IgD-negative memory B cell (primary cell): ENCODE measurements at regions not wholly inside any gene's neighbourhood (a gene's known extent, or its start where the extent isn't known, plus 50 kb on each side); places are given as distances from the start of the nearest gene placed in this dataset.
A peak's percentile ranks its signal among the peaks of the same experiment; 100 is the strongest.

Experiments
- H3K27ac Mint-ChIP-seq, 3 donors: one replicate each; pipeline ENCODE4 v1.8.0; 2020 to 2022; ENCODE audit warnings: mild to moderate bottlenecking in 3 of 3, mixed read lengths in 3 of 3, moderate library complexity in 1 of 3
- H3K27me3 Mint-ChIP-seq: one replicate; pipeline ENCODE4 v1.8.0; 2021; ENCODE audit warnings: mixed read lengths
- H3K36me3 Mint-ChIP-seq: one replicate; pipeline ENCODE4 v1.8.0; 2020; ENCODE audit warnings: mild to moderate bottlenecking, mixed read lengths
- H3K4me1 Mint-ChIP-seq, 3 donors: one replicate each; pipeline ENCODE4 v1.8.0; 2020 to 2022; ENCODE audit warnings: mixed read lengths in 3 of 3, mild to moderate bottlenecking in 1 of 3
- H3K4me3 Mint-ChIP-seq, 4 donors: one replicate each; pipeline ENCODE4 v1.8.0; 2020 to 2022; ENCODE audit warnings: mild to moderate bottlenecking in 4 of 4, mixed read lengths in 4 of 4, moderate library complexity in 3 of 4
- H3K9me3 Mint-ChIP-seq, 3 donors: one replicate each; pipeline ENCODE4 v1.8.0; 2020 to 2021; ENCODE audit warnings: mixed read lengths in 3 of 3, mild to moderate bottlenecking in 1 of 3

DNA sequence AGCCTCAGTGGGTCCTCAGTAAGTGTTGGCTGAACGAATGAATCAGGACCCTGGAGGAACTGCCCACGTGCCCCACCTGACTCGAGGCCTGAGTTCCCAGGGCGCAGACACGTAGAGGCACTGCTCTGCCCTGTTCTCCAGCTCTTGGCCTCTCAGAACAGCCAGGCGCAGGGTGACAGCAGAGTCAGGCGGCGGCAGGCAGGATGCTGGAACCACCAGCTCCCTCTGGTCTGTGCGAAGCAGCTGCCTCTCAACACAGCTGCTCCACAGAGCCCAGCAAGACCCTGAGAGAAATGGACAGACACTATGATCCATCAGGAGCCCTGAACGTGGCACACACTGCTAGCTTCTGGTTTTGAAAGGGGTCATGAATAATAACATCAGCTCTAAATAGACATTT, 53.1 kb upstream of the BCO1 start:
- peaks cover 0 to 1% (median 0%) of the 10 kb centered on the region in 3 donors for H3K4me1 Mint-ChIP-seq
- no peak overlapping the region for H3K4me3 Mint-ChIP-seq
- no peaks in the 10 kb centered on the region for H3K36me3 Mint-ChIP-seq
- H3K9me3 Mint-ChIP-seq: no peaks in the 10 kb centered on the region
- no peak overlapping the region for H3K27ac Mint-ChIP-seq
- peaks cover 5% of the 10 kb centered on the region for H3K27me3 Mint-ChIP-seq

DNA sequence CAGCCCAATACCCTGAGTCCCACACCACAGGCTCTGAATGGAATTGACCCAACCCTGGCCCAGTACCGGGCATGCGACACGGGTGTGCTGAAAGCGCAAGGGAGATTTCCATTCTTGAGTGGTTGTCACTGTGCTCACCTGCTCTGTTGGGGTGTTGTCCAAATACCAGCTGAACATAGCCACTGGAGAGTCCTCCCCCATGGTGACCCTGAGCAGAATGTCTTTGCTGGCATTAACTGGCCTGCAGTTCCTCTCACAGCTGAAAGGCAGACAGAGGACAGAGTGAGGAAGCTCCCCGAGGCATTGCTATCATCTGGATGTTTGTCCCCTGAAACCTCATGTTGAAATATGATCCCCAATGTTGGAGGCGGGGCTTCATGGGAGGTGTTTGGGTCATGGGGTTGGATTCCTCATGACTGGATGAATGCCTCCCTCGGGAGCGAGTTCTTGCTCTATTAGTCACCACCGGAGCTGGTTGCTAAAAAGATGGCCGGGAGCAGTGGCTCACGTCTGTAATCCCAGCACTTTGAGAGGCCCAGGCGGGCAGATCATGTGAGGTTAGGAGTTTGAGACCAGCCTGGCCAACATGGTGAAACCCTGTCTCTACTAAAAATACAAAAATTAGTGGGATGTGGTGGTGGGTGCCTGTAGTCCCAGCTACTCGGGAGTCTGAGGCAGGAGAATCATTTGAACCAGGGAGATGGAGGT, 57.3 kb upstream of the BCO1 start:
- Mint-ChIP-seq H3K4me1 (no peaks in the 10 kb centered on the region), H3K36me3 (no peaks in the 10 kb centered on the region), H3K27ac (peak overlapping the region in 1 of 3 donors; percentile 80), H3K9me3 (no peaks in the 10 kb centered on the region), H3K4me3 (no peak overlapping the region), H3K27me3 (peaks cover 6% of the 10 kb centered on the region)

DNA sequence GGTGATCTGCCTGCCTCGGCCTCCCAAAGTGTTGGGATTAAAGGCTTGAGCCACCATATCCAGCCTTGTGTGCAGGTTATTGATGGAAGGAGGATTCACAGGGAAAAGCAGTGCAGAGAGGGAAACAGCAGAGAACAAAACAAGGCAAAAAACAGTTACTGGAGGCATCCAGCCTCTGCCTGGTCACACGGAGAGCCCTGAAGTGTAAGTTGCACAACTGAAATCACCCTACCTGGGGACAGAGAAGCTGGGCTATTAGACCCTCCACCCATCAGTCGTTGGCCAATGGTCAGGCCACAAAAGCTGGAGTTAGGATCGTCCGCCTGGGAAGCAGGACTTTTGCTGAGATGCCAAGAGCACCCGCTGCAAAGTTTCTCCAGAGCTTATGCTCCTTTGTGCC, 57.9 kb upstream of the BCO1 start:
- peaks cover 6% of the 10 kb centered on the region for H3K27me3 Mint-ChIP-seq

DNA sequence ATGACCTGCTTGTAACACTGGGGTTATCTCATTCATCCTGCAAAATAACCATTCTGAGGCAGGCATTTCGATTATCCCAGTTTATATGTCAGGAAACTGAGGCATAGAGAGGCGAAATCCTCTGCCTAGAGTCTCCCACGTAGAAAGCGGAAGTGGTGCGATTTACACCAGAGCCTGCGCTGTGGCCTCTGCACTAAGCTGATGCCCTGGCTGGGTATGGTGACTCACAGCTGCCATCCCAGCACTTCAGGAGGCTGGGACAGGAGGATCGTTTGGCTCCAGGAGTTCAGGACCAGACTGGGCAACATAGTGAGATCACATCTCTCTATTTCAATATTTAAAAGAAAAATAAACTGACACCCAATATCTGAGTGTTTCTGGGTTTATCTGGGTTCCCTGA, 59.3 kb upstream of the BCO1 start:
- Mint-ChIP-seq H3K4me3 (no peak overlapping the region), H3K27me3 (peaks cover 6% of the 10 kb centered on the region), H3K4me1 (no peaks in the 10 kb centered on the region), H3K27ac (no peak overlapping the region), H3K9me3 (no peaks in the 10 kb centered on the region), H3K36me3 (no peaks in the 10 kb centered on the region)

More for the DNA sequence above, 57.9 kb upstream of the BCO1 start:
- Mint-ChIP-seq H3K9me3 (no peaks in the 10 kb centered on the region), H3K27ac (no peak overlapping the region), H3K4me3 (no peak overlapping the region), H3K4me1 (no peaks in the 10 kb centered on the region), H3K36me3 (no peaks in the 10 kb centered on the region)

DNA sequence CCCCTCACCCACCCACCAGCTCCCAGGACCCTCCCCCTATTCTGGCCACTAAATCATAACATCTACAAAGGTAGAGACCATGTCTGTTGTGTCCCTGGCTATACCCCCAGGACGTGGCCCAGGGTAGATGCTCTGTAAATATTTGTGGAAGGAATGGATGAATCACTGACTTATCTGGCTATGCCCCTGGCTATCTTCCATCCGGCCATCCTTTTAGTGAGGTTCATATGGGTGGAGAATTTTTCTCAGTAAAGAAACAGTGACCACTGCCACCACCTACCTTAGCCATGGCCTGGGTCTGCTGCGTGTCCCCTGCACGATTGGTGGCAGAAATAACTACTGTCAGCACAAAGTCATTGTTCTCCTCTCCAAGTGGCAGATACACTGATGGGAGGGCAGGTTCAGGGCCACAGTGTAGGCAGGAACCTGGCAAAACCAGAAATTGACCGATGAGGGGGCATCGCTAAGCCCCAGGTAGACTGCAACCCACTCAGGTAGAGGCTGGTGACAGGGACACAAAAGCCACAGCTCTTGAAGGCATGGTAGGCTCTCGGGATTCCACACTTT, 63.1 kb upstream of the BCO1 start:
- Mint-ChIP-seq H3K27ac (no peak overlapping the region), H3K36me3 (peaks cover 3% of the 10 kb centered on the region), H3K27me3 (peaks cover 9% of the 10 kb centered on the region), H3K9me3 (peaks cover 0 to 2% (median 0%) of the 10 kb centered on the region in 3 donors), H3K4me3 (no peak overlapping the region), H3K4me1 (peaks cover 0 to 2% (median 0%) of the 10 kb centered on the region in 3 donors)

DNA sequence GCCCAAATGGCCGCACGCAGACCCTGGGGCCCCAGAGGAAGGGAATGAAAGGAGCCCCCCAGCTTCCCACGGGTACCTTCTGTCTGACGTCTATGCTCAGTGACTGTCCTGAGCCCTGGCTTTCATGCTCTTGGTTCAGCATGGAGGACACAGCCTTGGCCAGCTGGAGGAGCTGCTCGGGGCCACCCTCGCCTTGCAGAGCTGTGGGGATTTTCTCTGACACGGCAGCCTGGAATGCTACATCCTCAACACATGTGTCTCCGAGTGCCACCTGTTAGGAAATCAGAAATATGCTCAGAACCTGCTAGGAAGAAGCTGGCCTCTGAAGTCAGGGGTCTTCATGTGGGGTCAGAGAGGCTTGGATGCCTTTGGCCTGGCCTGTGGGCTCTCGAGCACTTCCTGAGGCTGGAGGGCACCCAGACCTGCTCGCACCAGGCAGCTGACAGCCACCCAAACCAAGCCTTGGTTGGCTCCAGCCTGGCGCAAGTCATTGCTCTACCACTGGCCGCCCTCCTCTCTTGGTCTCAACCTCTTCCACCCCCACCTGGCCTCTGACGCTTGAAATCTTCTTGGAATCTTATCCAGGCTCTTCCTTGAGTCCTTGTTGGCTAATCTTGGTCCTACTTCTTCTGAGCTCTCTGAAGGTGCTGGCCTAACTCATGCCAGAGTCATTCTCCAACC, 63.7 kb upstream of the BCO1 start:
- Mint-ChIP-seq H3K4me3 (no peak overlapping the region), H3K36me3 (peaks cover 3% of the 10 kb centered on the region), H3K4me1 (peaks cover 0 to 2% (median 0%) of the 10 kb centered on the region in 3 donors), H3K9me3 (peaks cover 0 to 2% (median 0%) of the 10 kb centered on the region in 3 donors), H3K27me3 (peaks cover 9% of the 10 kb centered on the region), H3K27ac (no peak overlapping the region)

DNA sequence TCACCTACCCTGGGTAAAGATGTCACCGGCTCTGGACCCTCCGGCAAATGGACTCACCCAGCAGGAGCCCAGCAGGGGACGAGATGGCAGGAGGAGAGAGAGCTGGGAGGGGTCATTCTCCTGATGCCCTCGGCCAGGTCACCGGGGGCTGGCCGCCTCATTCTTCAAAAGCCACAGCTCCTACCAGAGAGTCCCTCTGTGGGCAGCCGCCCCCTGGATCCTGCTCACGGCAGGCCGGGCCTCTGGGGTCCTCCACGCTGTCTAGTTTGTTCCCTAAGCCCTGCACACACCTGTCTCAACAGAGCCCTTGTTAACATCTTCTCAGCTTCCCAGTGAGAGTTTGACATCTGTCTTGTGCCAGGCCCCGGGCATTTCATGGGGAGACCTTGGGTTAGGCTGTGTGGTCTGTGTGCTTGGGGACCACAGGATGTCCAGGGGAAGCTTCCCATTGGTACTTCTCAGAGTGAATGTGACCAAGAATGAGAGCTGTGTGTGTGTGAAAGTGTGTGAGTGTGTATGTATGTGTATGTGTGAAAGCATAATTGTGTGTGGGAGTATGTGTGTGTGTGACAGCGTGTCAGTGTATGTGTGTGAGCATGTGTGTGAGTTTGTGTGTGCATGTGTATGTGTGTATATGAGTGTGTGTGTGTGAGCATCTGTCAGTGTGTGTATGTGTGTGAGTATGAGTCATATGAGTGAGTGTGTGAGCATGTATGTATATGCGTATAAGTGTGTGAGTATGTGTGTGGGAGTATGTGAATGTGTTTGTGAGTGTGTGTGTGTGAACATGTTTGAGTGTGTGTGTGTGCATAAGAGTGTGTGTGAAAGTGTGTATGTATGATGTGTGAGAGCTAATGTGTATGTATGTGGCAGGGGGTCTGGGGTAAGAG, 65.5 kb upstream of the BCO1 start:
- peaks cover 3% of the 10 kb centered on the region for H3K36me3 Mint-ChIP-seq
- H3K27ac Mint-ChIP-seq: no peak overlapping the region
- H3K9me3 Mint-ChIP-seq: peaks cover 0 to 4% (median 0%) of the 10 kb centered on the region in 3 donors
- H3K4me1 Mint-ChIP-seq: peaks cover 0 to 2% (median 0%) of the 10 kb centered on the region in 3 donors
- H3K27me3 Mint-ChIP-seq: peaks cover 9% of the 10 kb centered on the region
- H3K4me3 Mint-ChIP-seq: no peak overlapping the region

DNA sequence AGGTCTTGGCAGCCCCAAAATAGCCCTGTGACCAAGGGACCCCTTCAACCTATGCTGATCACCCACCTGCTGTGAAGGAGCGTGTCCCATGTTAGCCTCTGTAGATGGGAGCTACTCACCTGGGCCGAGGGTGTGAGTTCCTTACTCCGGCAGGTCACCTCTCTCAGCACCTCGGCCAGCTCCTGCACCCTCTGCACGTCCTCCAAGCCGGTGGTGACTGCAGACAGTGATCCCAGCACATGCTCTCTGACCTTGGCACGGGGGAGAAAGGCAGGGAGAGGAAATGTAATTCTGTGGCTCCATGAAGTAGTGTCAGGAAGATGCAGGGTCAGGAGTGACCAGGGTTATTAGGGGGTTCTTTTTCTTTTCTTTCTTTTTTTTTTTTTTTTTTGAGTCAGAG, 67.7 kb upstream of the BCO1 start:
- Mint-ChIP-seq H3K27ac (no peak overlapping the region), H3K9me3 (peaks cover 0 to 4% (median 0%) of the 10 kb centered on the region in 3 donors), H3K4me1 (peaks cover 0 to 2% (median 1%) of the 10 kb centered on the region in 3 donors), H3K36me3 (peaks cover 3% of the 10 kb centered on the region), H3K4me3 (no peak overlapping the region), H3K27me3 (peaks cover 3% of the 10 kb centered on the region)

DNA sequence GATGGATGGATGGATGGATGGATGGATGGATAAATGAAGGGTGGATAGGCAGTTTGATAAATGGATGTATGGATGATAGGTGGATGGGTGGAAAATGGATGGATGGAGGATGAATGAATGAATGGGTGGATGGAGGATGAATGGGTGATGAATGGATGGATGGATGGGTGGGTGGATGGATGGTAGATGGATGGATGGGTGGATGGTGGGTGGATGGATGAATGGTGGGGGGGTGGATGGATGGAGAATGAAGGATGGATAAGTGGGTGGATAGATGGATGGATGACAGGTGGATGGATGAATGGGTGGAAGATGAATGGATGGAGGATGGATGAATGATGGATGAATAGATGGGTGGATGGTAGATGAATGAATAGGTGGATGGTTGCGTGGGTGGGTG, 70.1 kb upstream of the BCO1 start:
- Mint-ChIP-seq H3K36me3 (peaks cover 3% of the 10 kb centered on the region), H3K27ac (no peak overlapping the region), H3K9me3 (peaks cover 0 to 4% (median 0%) of the 10 kb centered on the region in 3 donors), H3K27me3 (peaks cover 4% of the 10 kb centered on the region), H3K4me1 (peaks cover 0 to 2% (median 1%) of the 10 kb centered on the region in 3 donors), H3K4me3 (no peak overlapping the region)

DNA sequence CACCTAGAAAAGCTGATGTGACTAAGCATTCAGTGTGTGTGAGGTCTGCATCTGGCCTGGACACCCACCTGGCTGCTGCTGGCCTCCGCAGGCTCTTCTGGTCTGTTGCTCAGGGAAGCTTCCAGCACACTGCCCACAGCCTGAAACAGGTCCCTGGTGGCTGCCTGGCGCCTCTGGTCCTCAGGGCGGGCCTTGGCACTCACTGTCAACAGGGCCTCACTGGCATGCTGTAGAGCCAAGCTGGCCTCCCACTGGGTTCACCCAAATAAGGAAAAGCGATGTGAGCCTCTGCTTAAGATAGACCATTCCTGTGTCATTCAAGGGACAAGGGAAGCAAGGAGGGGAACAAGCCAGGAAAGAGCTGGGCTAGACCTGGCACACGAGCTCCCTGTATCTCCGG, 70.6 kb upstream of the BCO1 start:
- Mint-ChIP-seq H3K27me3 (peaks cover 4% of the 10 kb centered on the region), H3K4me3 (no peak overlapping the region), H3K36me3 (peaks cover 3% of the 10 kb centered on the region), H3K9me3 (peaks cover 0 to 4% (median 0%) of the 10 kb centered on the region in 3 donors), H3K27ac (no peak overlapping the region), H3K4me1 (peaks cover 0 to 1% (median 0%) of the 10 kb centered on the region in 3 donors)

DNA sequence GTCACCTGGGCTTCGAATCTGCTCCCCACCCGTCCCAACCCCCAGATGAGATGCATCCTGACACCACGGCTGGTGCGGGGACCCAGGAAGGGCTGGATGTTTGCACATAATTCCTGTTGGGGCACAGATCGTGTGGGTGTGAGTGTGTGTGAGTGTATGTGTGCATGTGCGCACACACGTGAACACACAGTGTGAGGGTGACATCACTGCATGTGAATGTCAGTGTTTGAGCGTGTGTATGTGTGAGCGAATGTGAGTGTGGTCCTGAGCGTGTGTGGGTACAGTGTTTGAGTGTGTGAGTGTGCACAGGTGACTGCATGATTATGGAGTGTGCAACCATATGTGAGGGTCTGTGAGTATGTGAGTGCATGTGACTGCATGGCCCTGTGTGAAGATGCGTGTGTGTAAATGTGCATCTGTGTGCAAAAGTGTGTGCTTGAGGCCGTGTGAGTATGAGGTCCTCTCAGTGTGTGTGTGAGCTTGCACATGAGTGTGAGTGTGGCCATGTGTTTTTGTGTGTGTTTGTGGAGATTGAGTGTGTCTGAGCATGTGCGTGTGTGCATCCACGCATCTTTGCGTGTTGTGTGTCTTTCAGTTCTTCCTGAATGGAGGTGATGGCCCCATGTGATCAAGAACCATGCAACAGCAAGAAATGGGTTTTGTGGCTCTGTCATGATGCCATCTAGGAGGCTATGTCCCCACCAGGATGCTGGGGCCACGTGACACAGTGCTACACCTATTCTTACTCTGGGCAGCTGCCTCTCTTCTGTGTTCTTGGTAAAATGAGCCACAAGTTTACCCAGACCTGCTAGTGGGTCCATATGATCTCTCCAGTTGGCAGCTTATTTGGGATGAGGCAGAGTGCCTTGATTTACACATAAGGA, 70.5 kb upstream of the GCSH start:
- Mint-ChIP-seq H3K36me3 (peaks cover 3% of the 10 kb centered on the region), H3K27ac (no peak overlapping the region), H3K9me3 (peaks cover 0 to 4% (median 0%) of the 10 kb centered on the region in 3 donors), H3K27me3 (peaks cover 4% of the 10 kb centered on the region), H3K4me1 (peaks cover 0 to 1% (median 0%) of the 10 kb centered on the region in 3 donors), H3K4me3 (no peak overlapping the region)

DNA sequence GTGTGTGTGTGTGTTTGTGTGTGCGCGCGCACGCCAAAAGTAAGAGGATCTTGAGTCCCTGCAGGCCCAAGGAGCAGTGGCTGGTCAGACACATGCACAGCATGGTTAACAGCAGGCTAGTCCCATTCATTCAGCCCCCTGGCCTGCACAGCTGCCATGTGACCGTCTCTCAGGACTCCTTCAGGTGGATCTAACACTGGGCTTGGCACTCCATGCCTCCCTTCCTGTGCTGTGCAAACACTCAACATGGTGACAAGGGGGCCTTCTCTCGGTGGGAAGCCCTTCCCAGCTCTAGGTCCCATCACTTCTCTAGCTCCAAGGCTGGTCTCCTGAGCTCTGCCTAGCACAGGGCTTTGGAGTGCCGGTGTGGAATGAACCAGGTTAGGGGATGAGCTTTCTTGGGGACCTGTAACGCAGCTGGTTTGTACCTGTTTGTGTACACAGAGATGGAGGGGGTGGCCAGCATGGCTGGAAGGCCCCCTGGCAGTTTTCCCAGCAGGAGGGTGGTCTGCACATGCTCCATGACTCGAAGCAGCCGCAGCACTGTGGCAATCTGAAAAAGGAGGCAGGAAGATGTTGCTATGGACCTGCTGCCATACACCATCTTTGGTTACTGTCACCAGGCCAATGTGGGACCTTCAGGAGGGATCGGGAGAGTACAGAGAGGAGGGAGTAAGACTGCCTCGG, 69.4 kb upstream of the GCSH start:
- Mint-ChIP-seq H3K9me3 (peaks cover 0 to 2% (median 0%) of the 10 kb centered on the region in 3 donors), H3K4me3 (no peak overlapping the region), H3K27ac (no peak overlapping the region), H3K27me3 (peaks cover 1% of the 10 kb centered on the region), H3K36me3 (no peaks in the 10 kb centered on the region), H3K4me1 (peaks cover 0 to 1% (median 0%) of the 10 kb centered on the region in 3 donors)

DNA sequence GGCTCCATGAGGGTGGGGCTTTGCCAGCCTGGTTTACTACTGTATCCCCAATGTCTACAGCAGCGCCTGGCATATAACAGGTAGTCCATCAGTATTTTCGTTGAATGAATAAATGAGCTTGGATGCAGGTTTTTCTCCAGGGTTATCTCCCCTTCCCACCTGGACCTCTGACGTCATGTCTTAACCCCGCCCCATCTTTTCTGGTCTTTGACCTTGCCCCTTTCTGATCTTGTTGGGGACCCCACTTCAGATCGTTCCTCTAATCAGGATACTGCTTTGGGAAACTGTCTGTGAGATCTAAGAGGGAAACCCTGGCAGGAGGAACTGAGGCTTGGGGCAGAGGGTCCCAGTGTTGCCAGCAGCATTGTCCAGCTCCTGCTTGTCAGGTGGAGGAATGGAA, 68.8 kb upstream of the GCSH start:
- Mint-ChIP-seq H3K4me3 (no peak overlapping the region), H3K27ac (no peak overlapping the region), H3K27me3 (peaks cover 1% of the 10 kb centered on the region), H3K36me3 (no peaks in the 10 kb centered on the region), H3K9me3 (peaks cover 0 to 2% (median 0%) of the 10 kb centered on the region in 3 donors), H3K4me1 (peaks cover 0 to 1% (median 0%) of the 10 kb centered on the region in 3 donors)
